Fibroblast of mammary gland (primary cell): ENCODE measurements at regions not wholly inside any gene's neighbourhood (a gene's known extent, or its start where the extent isn't known, plus 50 kb on each side); places are given as distances from the start of the nearest gene placed in this dataset.
"Not testable (repeated sequence)": the region's sequence is repeated elsewhere in the genome, so short reads cannot be mapped to it uniquely, and the experiment has no call there.

Experiments
- DNase-seq: peaks from one replicate; pipeline ENCODE4 v3.0.0-alpha.2; 2010; ENCODE audit warnings: low read depth
- H3K4me3 ChIP-seq: 2 replicates; pipeline ENCODE4 v1.5.1; 2011; ENCODE audit warnings: low read depth, mild to moderate bottlenecking, low read length, moderate library complexity; ENCODE audit not compliant: control insufficient read depth
- CTCF ChIP-seq: conservative IDR thresholded peaks from 2 replicates; pipeline ENCODE4 v1.5.1; 2011; ENCODE audit warnings: low read depth, low read length, inconsistent platforms; ENCODE audit not compliant: control insufficient read depth, insufficient read depth

GRCh38 chr4:147138171-147138570 is 192.5 kb upstream of the TTC29 start:
- no peak overlapping the region for H3K4me3 ChIP-seq
- TF ChIP-seq CTCF, result no peak

GRCh38 chr4:147139455-147140198 is 194.0 kb upstream of the TTC29 start:
- TF ChIP-seq CTCF, result no peak
- no peak for DNase-seq
- no peak overlapping the region for H3K4me3 ChIP-seq

More at GRCh38 chr4:147138171-147138570, 192.5 kb upstream of the TTC29 start:
- peak; percentile 10 for DNase-seq

GRCh38 chr4:147151763-147152162 is 206.1 kb upstream of the TTC29 start:
- H3K4me3 ChIP-seq, result no peak overlapping the region
- TF ChIP-seq CTCF, result no peak
- no peak for DNase-seq

DNA sequence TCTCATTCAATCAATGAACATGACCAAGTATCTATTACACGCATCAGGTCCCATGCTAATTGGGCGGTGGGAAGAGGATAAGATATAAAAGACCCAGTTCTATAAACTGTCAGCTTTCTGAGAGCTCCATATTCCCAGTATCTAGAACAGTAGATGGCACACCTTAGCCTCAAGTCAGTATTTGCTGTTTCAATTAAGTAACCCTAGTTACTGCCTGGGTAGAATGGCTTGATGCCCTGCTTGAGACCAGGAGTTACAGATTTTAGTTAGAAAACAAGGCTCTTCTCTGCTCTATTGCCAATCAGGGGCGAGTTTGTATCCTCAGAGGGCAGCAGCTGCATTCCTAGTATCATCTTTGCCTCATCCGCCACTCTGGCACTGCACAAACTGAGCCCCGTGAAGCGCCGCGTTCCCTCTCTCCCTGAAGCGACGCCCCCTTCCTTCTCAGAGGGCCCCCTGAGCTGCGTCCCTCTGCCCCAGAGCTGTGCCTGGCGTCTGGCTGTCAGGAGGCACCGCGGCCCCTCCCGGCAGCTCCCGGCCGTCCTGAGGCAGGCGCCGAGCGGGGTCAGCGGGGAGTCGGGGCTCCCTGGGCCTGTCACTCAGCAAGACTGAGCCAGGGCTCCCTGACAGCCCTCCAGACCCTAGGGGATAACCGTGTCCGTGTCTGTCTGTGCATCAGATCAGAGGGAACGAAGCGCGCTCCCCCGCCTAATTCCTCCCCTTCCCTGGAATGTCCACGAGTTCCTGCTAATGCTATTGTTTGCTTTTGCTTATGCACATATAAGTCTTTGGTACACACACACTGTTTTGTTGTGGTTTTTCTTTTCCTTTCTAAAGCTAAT is 212.4 kb upstream of the TTC29 start:
- H3K4me3 ChIP-seq, result peak overlapping the region; percentile 47
- TF ChIP-seq CTCF, result no peak
- peak; percentile 14 for DNase-seq

DNA sequence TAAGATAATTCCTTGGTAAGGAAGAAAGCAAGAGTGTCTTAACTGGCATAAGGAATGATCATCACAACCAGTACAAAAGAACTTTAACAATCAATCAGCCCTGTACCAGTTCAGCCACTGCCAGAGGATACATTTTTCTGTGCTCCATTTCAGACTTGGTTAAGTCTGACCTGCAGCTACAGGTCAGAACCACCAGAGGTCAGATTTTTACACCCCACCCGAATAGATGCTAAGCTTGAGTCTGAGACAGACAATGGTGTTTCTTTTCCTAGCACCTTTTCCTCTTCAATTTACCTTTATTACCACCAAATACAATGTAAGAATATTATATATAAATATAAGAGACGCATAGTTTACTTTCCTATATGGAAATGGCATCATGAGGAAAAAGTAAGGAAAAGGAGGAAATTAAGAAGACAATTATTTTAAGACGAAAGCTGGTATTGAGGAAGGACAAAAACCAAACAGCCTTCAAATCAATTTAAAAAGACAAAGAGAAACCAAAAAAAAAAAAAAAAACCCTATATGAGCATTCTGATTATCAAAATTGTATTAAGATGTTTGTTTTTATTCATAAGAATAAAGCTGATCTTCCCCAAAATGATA is 215.3 kb upstream of the TTC29 start:
- TF ChIP-seq CTCF, result peak; percentile 93
- H3K4me3 ChIP-seq, result no peak overlapping the region
- DNase-seq, result peak; percentile 67

DNA sequence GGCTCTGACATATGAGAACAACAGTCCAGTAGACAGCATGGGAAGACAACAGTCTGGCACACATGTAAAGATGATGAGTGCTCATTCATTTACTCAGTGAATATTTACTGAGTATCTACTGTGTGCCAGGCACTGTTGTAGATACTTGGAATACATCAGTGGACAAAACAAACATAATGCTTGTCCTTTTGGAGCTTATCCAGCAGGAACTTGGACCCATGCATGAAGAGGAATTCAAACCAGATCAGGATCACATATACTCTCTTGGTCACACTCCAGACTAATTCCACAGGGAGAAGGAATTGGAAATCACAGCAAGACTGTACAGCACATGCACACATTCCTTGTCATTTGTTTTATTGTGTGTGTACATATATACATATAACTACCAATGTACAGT is 217.6 kb upstream of the TTC29 start:
- no peak overlapping the region for H3K4me3 ChIP-seq
- TF ChIP-seq CTCF, result no peak
- DNase-seq, result peak; percentile 3

- not testable (repeated sequence) for H3K4me3 ChIP-seq, DNase-seq
These were observed 222.5 kb upstream of the TTC29 start for GRCh38 chr4:147168200-147168599.
